ENCODE measurements at regions not wholly inside any gene's neighbourhood (a gene's known extent, or its start where the extent isn't known, plus 50 kb on each side); places are given as distances from the start of the nearest gene placed in this dataset.
A peak's percentile ranks its signal among the peaks of the same experiment; 100 is the strongest.
"Not testable (repeated sequence)": the region's sequence is repeated elsewhere in the genome, so short reads cannot be mapped to it uniquely, and the experiment has no call there.

DNA sequence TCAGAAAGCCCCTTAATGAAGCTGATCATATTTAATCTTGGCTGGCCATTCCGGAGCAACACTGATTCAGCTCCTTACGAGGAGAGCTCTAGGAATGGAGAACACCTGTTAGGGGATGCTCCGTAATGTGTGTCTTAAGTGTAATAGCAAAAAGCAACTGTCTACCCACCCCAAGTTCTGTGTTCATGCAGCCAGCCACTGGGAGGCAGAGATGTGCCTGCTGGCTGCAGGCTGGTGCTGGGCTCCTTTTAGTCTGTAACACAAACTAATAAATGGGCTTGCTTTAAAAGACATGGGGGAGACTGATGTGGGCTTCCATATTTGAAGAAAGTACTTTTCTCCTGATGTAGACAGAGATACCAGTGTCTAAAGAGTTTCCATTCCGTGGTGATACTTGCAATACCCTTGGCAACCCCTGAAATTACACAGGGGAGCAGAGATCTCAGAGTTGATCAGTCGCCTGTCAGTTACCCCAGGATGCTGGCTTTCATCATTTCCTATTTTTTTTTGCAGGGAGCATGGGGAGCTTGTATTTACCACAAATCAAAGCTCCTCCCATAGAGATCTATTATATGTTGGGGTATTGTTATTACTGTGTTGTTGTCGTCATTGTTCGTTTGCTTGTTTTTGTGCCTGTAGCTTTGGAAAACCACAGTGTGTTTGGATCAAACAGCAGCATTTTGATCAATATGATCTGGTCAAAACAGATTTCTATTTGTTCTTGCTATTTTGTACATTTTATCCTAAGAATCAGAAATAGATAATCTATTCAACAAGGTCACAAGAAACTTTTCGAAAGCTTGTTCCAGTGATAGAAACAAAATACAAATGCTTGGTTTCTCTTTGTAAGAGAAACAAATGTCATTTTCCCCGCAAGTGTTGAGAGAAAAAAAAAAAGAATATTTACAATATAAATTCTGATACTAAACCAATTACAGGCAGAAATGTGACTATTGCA is 65.8 kb downstream of the MTX3 start:
- no peaks in the 10 kb centered on the region for H3K36me3 ChIP-seq (ENCODE audit: insufficient read depth, low read length)
- H3K9ac ChIP-seq (ENCODE audit: low read length): no peak overlapping the region
- no peaks in the 10 kb centered on the region for H3K9me2 ChIP-seq (replicated peaks; ENCODE audit: insufficient read depth, low read length)
- H3K4me1 ChIP-seq (ENCODE audit: low read length): no peaks in the 10 kb centered on the region
- H2AFZ ChIP-seq (ENCODE audit: low read length): no peak overlapping the region
- no peaks in the 10 kb centered on the region for H4K20me1 ChIP-seq (ENCODE audit: insufficient read depth, low read depth, low read length)
- H3K79me2 ChIP-seq (ENCODE audit: low read length): no peaks in the 10 kb centered on the region
- H3K9me3 ChIP-seq (ENCODE audit: low read length): no peaks in the 10 kb centered on the region
- no peak overlapping the region for H3K4me3 ChIP-seq (ENCODE audit: low read length)
- H3K4me2 ChIP-seq (ENCODE audit: low read depth, low read length, poor library complexity, severe bottlenecking): no peak overlapping the region
- H3K27me3 ChIP-seq (ENCODE audit: low read length): no peaks in the 10 kb centered on the region
- H3K27ac ChIP-seq (ENCODE audit: low read length): no peak overlapping the region
- peak; percentile 78 for DNase-seq

DNA sequence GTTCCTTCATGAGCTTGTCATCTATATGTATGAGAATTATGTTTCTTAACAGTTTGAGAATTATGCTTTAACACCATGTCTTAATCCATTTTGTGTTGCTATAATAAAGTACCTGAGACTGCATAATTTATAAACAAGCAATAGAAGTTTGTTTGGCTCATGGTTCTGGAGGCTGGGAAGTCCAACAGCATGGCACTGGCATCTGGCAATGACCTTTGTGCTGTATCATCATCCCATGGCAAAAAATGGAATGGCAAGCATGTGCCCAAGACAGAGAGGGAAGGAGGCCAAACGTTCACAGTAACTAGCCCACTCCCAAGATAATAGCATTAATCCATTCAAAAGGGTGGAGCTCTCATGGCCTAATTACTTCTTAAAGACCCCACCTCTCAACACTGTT is 67.6 kb downstream of the MTX3 start:
- H3K4me3 ChIP-seq (ENCODE audit: low read length): no peak overlapping the region
- H3K27ac ChIP-seq (ENCODE audit: low read length): no peak overlapping the region
- no peaks in the 10 kb centered on the region for H3K9me3 ChIP-seq (ENCODE audit: low read length)
- no peak for DNase-seq
- H4K20me1 ChIP-seq (ENCODE audit: insufficient read depth, low read depth, low read length): no peaks in the 10 kb centered on the region
- no peaks in the 10 kb centered on the region for H3K79me2 ChIP-seq (ENCODE audit: low read length)
- no peaks in the 10 kb centered on the region for H3K36me3 ChIP-seq (ENCODE audit: insufficient read depth, low read length)
- H3K27me3 ChIP-seq (ENCODE audit: low read length): no peaks in the 10 kb centered on the region
- H3K4me2 ChIP-seq (ENCODE audit: low read depth, low read length, poor library complexity, severe bottlenecking): no peak overlapping the region
- no peaks in the 10 kb centered on the region for H3K4me1 ChIP-seq (ENCODE audit: low read length)
- no peaks in the 10 kb centered on the region for H3K9me2 ChIP-seq (replicated peaks; ENCODE audit: insufficient read depth, low read length)
- no peak overlapping the region for H2AFZ ChIP-seq (ENCODE audit: low read length)
- H3K9ac ChIP-seq (ENCODE audit: low read length): no peak overlapping the region

DNA sequence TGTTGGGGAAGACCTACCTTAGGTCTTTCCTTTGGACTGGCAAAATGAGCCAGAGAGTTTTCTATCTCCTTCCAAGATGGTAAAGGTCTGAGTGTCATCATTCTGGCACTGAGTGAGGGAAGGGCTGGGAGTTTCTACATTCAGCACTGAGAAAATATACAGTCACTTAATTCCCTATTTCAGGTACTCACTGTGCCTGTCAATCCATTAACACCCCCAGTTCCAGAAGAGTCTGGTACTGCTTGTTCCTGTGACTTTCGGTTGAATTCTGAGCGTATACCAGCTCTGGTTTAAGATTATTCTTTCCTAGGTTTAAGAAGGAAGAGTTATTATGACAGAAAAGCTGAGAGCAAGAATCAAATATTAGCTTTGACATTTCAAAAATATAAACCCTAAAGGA is 68.4 kb downstream of the MTX3 start:
- Histone ChIP-seq H3K9ac (ENCODE audit: low read length) (no peak overlapping the region), H3K79me2 (ENCODE audit: low read length) (no peaks in the 10 kb centered on the region), H3K27me3 (ENCODE audit: low read length) (no peaks in the 10 kb centered on the region), H3K4me2 (ENCODE audit: low read depth, low read length, poor library complexity, severe bottlenecking) (no peak overlapping the region), H4K20me1 (ENCODE audit: insufficient read depth, low read depth, low read length) (no peaks in the 10 kb centered on the region), H3K27ac (ENCODE audit: low read length) (no peak overlapping the region), H3K4me1 (ENCODE audit: low read length) (no peaks in the 10 kb centered on the region), H3K4me3 (ENCODE audit: low read length) (no peak overlapping the region), H3K36me3 (ENCODE audit: insufficient read depth, low read length) (no peaks in the 10 kb centered on the region), H3K9me2 (replicated peaks; ENCODE audit: insufficient read depth, low read length) (no peaks in the 10 kb centered on the region), H2AFZ (ENCODE audit: low read length) (no peak overlapping the region), H3K9me3 (ENCODE audit: low read length) (no peaks in the 10 kb centered on the region)
- no peak for DNase-seq

DNA sequence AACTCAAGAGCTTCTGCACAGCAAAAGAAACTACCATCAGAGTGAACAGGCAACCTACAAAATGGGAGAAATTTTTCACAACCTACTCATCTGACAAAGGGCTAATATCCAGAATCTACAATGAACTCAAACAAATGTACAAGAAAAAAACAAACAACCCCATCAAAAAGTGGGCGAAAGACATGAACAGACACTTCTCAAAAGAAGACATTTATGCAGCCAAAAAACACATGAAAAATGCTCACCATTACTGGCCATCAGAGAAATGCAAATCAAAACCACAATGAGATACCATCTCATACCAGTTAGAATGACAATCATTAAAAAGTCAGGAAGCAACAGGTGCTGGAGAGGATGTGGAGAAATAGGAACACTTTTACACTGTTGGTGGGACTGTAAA is 83.6 kb downstream of the MTX3 start:
- not testable (repeated sequence) for H3K9me2 ChIP-seq (replicated peaks; ENCODE audit: insufficient read depth, low read length); H3K79me2 ChIP-seq (ENCODE audit: low read length); H2AFZ ChIP-seq (ENCODE audit: low read length); DNase-seq; H3K9ac ChIP-seq (ENCODE audit: low read length); H3K36me3 ChIP-seq (ENCODE audit: insufficient read depth, low read length); H3K27ac ChIP-seq (ENCODE audit: low read length); H3K27me3 ChIP-seq (ENCODE audit: low read length); H3K4me2 ChIP-seq (ENCODE audit: low read depth, low read length, poor library complexity, severe bottlenecking); H4K20me1 ChIP-seq (ENCODE audit: insufficient read depth, low read depth, low read length); H3K9me3 ChIP-seq (ENCODE audit: low read length); H3K4me3 ChIP-seq (ENCODE audit: low read length); H3K4me1 ChIP-seq (ENCODE audit: low read length)

DNA sequence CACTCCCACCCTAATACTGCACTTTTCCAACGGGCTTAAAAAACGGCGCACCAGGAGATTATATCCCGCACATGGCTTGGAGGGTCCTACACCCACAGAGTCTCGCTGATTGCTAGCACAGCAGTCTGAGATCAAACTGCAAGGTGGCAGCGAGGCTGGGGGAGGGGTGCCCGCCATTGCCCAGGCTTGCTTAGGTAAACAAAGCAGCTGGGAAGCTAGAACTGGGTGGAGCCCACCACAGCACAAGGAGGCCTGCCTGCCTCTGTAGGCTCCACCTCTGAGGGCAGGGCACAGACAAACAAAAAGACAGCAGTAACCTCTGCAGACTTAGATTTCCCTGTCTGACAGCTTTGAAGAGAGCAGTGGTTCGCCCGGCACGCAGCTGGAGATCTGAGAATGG is 88.5 kb downstream of the MTX3 start:
- not testable (repeated sequence) for DNase-seq; H3K79me2 ChIP-seq (ENCODE audit: low read length); H3K27me3 ChIP-seq (ENCODE audit: low read length); H3K36me3 ChIP-seq (ENCODE audit: insufficient read depth, low read length); H3K4me1 ChIP-seq (ENCODE audit: low read length); H3K9me2 ChIP-seq (replicated peaks; ENCODE audit: insufficient read depth, low read length); H3K9me3 ChIP-seq (ENCODE audit: low read length); H3K4me2 ChIP-seq (ENCODE audit: low read depth, low read length, poor library complexity, severe bottlenecking); H4K20me1 ChIP-seq (ENCODE audit: insufficient read depth, low read depth, low read length); H3K9ac ChIP-seq (ENCODE audit: low read length); H3K4me3 ChIP-seq (ENCODE audit: low read length); H2AFZ ChIP-seq (ENCODE audit: low read length); H3K27ac ChIP-seq (ENCODE audit: low read length)

DNA sequence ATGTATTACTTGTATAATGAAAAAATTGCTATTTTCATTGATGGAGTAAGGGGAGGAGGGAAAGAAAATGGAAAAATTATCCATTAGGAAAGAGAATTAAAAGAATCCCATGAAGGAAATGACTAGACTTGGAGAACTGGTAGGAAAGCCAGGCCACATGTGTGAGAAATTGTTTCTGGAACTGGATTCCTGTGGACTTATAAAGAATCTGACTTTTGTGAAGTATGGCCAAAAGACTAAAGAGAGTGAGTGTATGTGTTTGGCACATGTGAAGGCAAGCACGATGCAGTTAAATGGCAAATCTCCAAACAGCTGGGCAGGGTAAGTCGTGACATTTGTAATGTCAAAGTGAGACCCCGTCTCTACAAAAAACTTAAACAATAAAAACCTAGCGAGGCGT is 89.4 kb downstream of the MTX3 start:
- Histone ChIP-seq H4K20me1 (ENCODE audit: insufficient read depth, low read depth, low read length) (no peaks in the 10 kb centered on the region), H3K79me2 (ENCODE audit: low read length) (no peaks in the 10 kb centered on the region), H3K9ac (ENCODE audit: low read length) (no peak overlapping the region), H3K4me2 (ENCODE audit: low read depth, low read length, poor library complexity, severe bottlenecking) (no peak overlapping the region), H3K4me1 (ENCODE audit: low read length) (no peaks in the 10 kb centered on the region), H3K27ac (ENCODE audit: low read length) (no peak overlapping the region), H3K36me3 (ENCODE audit: insufficient read depth, low read length) (no peaks in the 10 kb centered on the region), H3K9me3 (ENCODE audit: low read length) (no peaks in the 10 kb centered on the region), H3K27me3 (ENCODE audit: low read length) (no peaks in the 10 kb centered on the region), H3K9me2 (replicated peaks; ENCODE audit: insufficient read depth, low read length) (no peaks in the 10 kb centered on the region), H3K4me3 (ENCODE audit: low read length) (no peak overlapping the region), H2AFZ (ENCODE audit: low read length) (no peak overlapping the region)
- no peak for DNase-seq

DNA sequence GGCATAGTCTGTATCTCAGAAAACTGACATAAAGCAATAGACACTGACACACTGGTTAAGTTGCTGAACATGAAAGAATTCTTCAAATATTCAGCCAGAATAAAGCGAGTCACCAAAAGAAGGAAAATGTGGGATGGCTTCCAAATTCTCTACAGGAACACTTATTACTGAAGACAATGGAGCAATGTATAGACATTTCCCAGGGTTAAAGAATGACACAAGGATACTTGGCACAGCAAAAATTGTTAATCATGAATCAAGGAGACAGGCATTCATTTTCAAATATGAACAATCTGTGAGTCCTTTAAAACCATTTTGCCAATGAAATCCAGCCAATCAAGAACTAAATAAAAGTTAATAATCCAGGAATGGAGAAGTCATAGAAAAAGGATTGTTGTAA is 92.5 kb downstream of the MTX3 start:
- Histone ChIP-seq H3K36me3 (ENCODE audit: insufficient read depth, low read length) (no peaks in the 10 kb centered on the region), H3K4me2 (ENCODE audit: low read depth, low read length, poor library complexity, severe bottlenecking) (no peak overlapping the region), H2AFZ (ENCODE audit: low read length) (no peak overlapping the region), H3K4me1 (ENCODE audit: low read length) (no peaks in the 10 kb centered on the region), H3K9ac (ENCODE audit: low read length) (no peak overlapping the region), H3K4me3 (ENCODE audit: low read length) (no peak overlapping the region), H3K27ac (ENCODE audit: low read length) (no peak overlapping the region), H3K79me2 (ENCODE audit: low read length) (no peaks in the 10 kb centered on the region), H3K9me3 (ENCODE audit: low read length) (no peaks in the 10 kb centered on the region), H3K27me3 (ENCODE audit: low read length) (no peaks in the 10 kb centered on the region), H4K20me1 (ENCODE audit: insufficient read depth, low read depth, low read length) (no peaks in the 10 kb centered on the region), H3K9me2 (replicated peaks; ENCODE audit: insufficient read depth, low read length) (no peaks in the 10 kb centered on the region)
- no peak for DNase-seq

DNA sequence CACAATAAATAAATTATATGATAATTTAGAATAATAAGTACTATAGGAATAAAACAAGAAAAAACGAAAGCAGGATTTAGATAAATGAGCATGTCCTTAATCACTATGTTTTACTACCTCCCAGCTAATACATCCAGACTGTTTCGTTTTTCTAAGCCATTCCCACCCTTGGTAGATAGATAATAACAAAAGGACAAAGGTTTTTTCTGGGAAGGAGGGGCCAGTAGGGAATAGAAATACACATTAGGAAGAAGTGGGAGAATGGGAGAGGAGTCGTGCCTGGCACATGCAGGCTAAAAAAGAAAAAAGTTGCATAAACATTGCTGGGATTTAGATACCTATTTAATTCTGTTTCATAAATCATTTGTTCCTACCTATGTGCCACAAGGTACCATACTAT is 97.1 kb downstream of the MTX3 start:
- Histone ChIP-seq H3K79me2 (ENCODE audit: low read length) (no peaks in the 10 kb centered on the region), H3K9me3 (ENCODE audit: low read length) (no peaks in the 10 kb centered on the region), H3K4me2 (ENCODE audit: low read depth, low read length, poor library complexity, severe bottlenecking) (no peak overlapping the region), H3K4me1 (ENCODE audit: low read length) (no peaks in the 10 kb centered on the region), H3K4me3 (ENCODE audit: low read length) (no peak overlapping the region), H3K9ac (ENCODE audit: low read length) (no peak overlapping the region), H4K20me1 (ENCODE audit: insufficient read depth, low read depth, low read length) (no peaks in the 10 kb centered on the region), H3K9me2 (replicated peaks; ENCODE audit: insufficient read depth, low read length) (no peaks in the 10 kb centered on the region), H3K36me3 (ENCODE audit: insufficient read depth, low read length) (no peaks in the 10 kb centered on the region), H2AFZ (ENCODE audit: low read length) (no peak overlapping the region), H3K27ac (ENCODE audit: low read length) (no peak overlapping the region), H3K27me3 (ENCODE audit: low read length) (no peaks in the 10 kb centered on the region)
- DNase-seq: no peak
